ENCODE measurements at regions not wholly inside any gene's neighbourhood (a gene's known extent, or its start where the extent isn't known, plus 50 kb on each side); places are given as distances from the start of the nearest gene placed in this dataset.

GRCh38 chr6:23659125-23659524, 466.9 kb upstream of the NRSN1 start:
- TF ChIP-seq CTCF (IDR thresholded peaks at IDR 0.05) (peak in 11 of 12 donors; percentile 13 to 47 (median 37)), POLR2A (IDR thresholded peaks at IDR 0.05) (no peak)
